NCI-H226 (cell line): ENCODE measurements at regions not wholly inside any gene's neighbourhood (a gene's known extent, or its start where the extent isn't known, plus 50 kb on each side); places are given as distances from the start of the nearest gene placed in this dataset.
"Not testable (repeated sequence)": the region's sequence is repeated elsewhere in the genome, so short reads cannot be mapped to it uniquely, and the experiment has no call there.

Experiments used
- DNase-seq: peaks from one replicate; pipeline ENCODE4 v3.0.0-alpha.2; 2015

DNA sequence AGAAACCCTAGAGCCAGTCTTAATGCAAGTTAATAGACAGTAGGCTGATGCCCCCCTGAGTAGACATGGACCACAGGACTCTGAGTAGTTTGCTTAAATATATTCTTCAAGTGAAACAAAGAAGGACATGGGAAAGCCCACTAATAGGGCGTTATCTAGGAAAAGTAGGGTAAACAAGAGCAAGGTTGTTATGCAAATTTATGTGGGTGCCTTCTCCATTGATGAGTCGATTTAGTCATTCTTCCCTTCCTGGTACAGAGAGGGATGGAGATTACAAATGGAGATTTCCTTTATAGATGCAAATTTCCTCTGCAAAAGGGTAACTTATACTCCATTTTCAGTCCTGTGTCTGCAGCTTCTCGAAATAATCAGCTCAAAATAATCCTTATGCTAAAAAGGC lies 262.0 kb downstream of the CD83 start:
- no peak for DNase-seq

DNA sequence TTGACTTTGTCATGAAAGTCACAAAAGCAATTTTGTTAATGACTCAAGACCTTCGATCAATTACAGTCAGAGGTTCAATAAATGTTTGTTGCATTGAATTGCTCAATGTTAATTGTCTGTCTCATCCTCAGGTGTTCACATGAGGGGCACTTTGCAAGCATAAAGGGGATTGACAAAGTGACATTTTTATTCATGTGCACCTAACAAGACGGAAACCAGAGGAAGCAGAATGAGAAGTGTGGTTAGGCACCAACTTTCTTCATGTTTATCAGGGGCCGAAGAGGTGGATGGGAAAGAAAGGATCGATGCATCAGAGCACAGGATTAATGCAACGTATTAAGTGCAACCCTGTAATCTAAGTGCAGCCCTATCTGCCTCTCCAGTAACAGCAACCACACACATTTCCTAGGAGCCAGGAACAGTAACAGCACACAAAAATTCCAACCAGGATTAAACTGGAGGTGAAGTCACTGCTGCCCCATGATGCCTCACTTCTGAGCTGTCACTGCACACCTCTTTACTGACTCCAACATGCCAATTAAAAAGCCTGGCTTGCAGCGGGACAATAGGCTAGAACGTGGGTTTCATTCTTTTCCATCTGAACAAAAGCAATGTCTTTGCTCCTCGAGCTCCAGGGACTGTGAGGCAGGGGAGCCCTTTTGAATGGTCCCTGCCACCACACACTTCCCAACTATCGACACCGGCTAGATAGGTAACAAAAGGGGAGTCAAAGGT lies 262.7 kb downstream of the CD83 start:
- DNase-seq = no peak

DNA sequence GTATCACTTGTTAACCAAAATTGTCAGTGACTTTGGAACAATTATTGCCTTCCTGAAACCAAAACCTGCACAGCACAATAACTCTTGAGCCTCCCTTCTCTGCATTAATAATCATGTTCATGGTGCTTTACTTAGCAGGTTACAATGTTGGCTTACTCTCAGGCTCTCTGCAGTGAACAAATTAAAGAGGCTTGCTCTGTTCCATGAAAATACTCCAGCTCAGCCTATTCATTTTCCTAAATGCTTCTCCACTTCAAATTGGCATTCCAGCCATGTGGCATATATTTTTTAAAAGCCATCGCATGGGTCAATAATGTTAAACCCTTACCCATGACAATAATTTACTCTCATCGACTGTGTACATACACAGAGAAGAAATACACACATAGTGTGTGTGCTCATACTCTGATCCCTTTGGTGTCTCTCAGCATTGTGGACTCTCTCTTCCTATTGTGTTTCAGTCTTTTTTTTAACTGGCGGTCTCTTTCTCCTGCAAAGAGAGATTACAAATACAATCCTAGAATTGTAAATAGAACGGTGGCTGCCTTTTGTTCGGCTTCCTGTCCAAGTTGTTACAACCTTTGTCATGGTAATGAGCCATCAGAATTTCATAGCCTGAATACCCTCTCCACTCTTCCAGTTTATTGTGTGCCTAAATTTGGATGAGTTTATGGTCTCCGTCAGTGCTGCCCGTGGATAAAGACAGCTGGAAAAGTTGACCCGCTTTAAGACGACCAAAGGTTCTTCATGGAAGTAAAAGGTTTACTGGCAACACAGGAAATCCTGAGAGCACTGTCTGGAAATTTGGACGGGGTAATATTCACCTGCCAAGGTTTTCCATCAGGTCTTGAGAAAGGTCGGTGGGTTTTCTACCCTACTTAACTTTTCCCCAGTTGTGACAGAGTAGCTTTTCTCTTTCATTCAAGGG lies 263.6 kb downstream of the CD83 start:
- no peak for DNase-seq

DNA sequence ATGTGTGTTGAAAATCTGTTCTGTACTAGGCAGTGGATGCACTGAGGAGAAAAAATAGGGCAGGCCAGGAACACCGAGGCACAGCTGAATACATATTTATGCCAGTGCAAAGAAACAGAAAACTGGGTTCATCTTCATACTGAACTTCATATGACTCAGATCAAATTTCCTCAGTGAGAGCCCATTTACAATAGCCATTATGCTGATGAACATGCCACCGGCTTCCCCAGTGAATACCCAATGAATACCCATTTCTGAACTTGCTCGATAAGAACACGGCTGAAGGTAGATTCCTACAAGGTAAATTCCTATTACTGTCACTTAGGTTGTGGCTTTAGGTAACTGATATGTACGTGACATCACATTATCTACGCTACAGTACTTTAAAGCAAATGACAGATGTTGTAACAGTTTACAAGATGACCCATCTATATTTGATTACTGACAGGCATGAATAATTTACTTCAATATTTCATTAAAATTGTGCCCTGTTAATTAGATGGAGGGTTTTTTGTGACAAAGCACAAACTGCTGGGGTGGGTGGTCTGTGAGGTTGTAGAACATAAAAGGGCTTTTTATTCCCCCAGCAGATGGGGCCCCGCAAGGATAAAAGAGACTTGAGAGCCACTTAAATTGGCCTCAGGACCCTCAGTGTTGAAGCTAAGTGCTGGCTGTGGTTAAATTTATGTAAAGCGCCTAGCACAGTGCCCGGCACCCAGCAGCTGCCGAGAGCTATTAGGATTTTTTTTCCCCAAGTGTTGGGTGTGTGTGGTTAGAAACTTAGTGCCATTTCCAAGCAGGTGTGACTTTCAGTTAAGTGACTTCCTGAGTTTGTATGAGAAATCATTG lies 264.5 kb downstream of the CD83 start:
- no peak for DNase-seq

DNA sequence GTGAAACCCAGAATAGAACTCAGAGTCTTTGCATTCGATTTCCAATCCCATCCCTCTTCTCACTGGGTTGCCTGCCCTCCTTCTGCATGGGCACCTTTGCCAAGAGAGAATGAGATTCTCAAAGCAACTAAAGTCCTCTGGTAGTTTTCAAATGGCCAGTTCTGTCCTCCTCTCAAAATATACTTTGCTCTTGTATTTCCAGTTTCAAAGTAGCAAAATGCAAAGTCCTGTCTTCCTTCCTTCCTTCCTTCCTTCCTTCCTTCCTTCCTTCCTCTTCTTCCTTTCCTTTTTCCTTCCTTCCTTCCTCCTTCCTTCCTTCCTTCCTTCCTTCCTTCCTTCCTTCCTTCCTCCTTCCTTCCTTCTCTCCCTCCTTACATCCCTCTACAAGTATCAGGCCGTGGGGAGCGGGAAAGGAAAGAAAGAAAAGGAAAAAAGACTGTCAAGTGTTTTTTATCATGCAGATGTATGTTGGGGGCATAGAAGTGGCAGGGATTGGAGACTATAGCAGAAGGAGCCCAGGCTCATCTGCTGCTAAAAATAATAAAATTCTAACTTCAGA lies 265.2 kb downstream of the CD83 start:
- no peak for DNase-seq

DNA sequence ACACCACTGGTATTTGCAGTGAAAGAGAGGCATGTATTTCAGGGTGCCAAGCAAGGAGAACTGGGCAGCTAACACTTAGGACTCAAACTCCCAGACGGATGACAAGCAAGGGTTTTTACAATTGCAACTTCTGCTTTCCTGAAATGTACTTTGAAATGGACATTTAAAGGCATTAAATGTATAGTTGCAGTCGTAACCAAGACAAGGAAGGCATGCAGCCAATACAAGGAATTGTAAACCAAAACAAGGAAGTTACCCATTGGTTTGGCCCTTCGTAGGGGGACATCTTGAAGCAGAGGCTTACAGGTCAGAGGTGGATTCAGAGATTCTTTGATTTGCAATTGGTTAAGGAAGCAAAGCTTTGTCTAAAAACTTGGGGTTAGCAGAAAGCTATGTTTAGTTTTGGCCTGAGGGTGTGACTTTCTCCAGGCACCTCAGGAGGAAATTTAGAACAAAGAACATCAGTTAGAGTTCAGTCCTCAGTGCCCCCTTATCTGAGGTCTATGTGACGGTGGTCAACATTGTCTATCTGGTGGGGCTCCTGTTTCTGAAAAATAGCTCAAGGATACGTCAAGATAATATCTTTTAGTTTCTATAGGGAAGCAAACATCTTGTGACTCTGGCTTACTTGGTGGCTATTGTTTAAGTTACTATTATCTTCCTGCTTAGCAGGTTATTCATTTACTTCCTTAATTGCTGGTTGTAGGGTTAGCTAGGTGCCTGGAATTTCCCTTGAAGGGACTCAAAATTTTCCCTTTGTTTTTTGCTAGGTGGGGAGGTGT lies 266.0 kb downstream of the CD83 start:
- no peak for DNase-seq

DNA sequence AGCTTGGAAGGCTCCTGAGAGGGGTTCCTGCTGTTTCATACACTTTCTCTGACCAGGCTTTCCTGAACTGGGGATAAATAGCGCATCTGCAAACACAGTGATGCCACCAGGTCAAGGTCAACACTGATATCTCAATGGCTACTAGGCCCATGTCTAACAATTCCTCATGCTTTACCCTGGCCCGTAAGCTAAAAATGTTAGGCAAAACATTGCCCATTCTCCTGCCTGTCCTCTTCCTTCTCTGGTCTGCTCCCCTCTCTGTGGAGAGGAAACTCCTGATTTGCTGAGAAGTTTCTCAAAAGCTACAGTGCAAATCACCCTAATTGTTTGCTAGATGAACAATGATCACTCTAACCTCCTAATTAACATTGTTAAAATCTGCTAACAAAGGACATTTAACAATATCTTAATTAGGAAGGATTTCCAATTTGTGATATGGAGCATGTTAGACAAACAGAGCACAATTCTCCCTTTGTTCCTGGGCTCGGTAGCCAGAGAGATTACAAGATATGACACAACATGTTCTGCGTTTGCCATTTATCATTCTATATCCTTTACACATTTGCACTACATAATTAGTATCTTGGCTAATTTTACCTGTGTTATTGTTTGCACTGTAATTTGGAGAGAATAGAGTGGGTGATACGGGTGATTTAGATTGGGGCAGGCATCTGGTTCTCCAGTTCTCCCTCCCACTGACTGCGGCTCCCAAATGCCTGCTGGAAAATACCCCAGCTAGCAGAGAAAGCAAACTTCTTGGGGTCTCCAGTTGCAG lies 266.8 kb downstream of the CD83 start:
- no peak for DNase-seq

DNA sequence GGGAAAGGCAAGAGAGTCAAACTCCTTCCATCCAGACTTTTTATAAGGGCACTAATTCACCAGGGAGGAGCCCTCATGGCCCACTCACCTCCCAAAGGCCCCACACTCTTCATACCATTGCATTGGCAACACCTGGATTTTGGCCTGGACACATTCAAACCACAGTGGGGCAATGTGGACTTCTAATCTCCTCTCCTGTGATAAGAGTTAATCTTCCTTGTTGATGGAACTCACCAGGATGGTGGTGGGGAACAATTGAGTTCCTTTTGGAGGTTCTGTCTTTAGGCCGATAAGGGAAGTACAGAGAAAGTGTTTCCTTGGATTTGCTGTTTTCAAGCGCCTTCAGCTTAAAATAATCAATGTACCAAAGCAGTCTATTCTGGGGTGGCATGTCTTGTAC lies 268.7 kb downstream of the CD83 start:
- no peak for DNase-seq

DNA sequence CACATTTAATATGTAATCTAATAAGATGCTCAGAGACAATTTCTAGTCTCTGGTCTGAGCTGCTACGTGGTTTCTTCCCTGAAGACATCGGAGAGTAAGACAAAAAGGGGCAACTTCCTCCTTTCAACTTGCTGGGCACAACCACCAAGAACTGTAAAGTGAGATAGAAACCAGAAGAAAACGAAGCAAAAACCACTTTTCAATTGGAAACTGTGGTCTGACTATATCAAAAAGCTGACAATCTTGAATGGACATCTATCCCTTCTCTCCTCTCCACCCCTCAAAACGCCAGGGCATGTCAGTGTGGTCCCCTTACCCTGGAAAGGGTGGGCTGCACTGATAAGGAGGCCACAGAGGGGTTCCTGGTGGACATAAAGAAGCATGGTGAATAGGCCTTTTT lies 269.1 kb downstream of the CD83 start:
- no peak for DNase-seq

DNA sequence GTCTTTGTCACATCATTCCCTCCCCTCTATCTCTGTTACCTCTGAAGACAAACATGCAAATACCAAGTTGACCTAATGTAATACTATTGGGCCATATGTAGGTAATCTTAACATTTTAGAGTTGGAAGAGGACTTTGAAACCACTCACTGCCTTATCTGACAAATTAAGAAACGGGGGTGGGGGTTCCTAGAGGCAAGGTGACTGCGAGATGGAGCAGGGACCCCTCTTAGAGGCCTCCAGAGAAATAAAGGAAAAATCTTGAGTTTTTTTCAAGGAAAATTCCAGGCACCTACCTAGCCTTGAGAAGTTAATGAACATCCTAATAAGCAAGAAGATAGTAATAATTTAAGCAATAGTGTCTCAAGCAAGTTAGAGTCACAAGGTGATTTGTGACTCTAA lies 270.8 kb downstream of the CD83 start:
- DNase-seq = no peak

DNA sequence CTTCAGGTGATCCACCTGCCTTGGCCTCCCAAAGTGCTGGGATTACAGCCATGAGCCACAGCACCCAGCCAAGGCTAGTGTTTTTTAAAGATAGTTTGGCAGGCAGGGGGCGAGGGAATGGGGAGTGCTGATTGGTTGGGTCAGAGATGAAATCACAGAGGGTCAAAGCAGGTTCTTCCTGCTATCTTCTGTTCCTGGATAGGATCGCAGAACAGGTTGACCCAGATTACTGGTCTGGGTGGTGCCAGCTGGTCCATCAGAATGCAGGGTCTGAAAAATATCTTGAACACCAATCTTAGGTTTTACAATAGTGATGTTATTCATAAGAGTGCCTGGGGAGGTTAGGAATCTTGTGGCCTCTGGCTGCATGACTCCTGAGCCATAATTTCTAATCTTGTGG lies 272.2 kb downstream of the CD83 start:
- DNase-seq = not testable (repeated sequence)

DNA sequence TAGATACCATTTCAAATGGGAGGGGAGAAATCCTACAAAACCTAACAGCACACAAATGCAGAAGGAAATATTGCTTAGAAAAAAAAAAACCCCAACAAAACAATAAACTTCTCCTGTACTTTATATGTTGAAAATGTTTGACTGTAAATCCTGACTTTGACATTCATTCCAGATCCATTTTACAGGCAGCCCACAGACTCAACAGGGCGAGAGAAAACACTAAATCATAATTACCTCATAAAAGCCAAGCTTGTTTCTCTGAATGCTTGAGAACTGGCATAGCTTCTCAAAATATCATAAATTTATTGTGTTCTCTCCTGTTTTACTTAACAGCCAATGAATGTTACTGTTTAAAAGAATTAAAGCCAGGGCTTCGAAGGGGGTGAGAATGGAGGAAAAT lies 273.2 kb downstream of the CD83 start:
- DNase-seq = no peak

DNA sequence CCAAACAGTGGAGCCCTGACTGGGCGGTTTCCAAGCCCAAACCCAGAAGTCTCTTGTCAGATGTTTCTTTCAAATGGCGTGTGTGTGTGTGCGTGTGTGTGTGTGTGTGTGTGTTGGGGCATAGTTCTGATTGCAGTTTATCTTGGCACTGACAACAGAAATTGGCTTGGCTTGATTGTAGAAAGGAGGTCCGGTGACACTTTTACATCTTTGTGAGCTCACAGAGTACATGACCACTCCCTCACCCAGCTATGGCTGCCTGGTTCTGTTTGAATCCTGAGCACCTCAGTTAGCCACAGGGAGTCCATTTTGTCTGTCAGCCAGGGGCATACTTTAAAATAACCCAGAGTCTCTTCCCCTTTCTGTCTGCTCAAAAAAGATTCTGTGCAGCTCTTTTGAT lies 276.3 kb downstream of the CD83 start:
- no peak for DNase-seq

DNA sequence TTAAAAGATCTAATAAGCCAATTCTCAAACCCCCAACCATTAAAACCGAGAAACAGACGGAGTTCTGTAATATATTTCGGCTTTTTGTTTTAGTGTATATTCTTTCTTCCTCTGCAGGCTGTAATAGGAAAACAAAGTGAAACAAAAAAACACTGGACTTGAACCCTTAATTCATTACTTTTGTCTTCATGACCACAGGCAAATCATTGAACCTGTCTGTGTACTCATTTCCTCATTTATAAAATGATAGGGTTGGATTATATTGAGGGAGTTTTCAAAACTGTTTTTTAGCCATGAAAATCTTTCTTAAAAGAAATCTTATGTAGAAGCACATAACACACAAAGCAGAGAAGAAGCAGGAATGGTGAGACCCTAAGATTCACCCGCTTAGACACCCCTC lies 278.8 kb downstream of the CD83 start:
- DNase-seq = no peak

DNA sequence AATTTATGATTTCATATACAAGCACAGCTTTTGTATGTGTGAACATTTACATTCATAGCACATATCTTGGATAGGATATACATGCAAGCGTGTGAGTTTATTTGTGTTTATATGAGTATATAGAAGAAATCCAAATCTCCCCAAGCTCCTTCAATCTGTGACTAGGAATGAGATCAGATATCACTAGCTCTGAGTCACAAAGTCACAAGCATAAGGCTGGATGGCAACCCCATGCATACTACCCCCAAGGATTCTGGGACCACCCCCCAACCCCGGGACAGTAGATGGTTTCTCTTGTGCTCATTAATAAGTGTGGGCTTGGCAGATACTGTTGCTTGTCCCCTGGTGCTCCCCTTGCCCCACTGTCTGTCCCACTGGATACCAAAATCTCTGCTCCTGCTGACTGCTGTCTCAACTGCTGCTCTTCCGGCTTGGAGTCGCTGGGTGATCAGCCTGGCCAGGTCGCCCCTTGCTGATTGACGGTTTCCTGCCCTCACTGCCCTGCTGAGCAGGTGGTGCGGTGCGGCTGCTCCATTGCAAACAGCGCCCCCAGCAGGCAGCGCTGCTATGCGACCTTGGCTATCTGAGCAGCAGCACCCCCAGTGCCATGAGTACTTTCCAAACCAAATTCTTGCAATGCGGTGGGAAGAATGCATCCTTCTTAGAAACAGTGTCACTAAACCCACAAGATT lies 279.4 kb downstream of the CD83 start:
- DNase-seq = no peak

DNA sequence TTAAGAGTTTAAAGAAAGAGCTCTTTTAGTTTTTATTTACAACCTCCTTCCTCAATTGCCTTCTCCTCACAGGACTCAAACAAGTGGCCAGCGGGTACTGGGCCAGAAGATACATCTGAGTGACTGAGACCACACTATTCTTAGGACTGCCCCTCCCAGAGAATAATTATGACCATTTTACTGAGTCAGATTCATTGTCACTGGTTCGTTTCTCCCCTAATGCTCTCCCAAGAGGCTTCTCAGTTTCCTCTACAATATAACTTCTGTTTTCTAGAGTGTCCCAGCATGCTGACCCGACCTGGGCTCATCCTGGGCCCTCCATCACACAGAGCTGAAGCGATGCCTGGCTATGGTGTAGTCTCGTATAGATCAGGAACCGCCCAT lies 279.9 kb downstream of the CD83 start:
- no peak for DNase-seq

DNA sequence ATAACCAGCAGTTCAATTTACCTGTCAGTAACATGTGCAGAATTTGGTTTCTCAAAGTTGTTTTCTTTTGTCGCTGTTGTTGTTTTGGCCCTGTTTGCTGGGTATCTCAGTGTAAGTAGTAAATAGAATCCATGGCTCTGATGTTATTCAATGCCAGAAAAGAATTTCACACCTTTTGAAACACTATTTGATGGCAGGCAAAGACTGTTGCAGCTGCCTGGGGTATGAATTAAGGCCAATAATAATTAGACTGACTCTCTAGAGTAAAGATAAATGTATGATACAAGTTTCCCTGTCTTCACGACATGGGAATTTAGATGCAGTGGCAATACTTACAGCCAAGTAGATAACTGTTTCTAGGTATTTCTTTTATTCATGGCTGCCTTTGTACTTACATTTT lies 281.4 kb downstream of the CD83 start:
- no peak for DNase-seq

DNA sequence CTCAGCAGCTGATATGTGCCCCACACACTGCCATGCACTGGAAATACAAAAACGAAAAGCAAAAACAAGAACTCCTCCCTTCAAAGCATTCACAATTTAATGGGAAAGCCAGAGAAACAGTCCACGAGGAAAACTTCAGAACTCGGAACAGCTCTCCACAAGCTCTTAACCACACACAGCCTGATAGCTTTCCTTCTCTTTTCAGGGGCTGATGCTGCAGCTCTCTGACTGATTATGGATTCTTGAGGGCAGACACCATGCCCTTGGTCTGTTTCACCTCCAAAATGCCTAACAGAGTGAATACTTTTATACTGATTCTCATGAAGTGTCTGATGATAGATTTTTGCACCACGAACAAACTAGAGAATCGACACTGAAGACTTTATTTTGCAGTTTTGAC lies 282.1 kb downstream of the CD83 start:
- DNase-seq = no peak

DNA sequence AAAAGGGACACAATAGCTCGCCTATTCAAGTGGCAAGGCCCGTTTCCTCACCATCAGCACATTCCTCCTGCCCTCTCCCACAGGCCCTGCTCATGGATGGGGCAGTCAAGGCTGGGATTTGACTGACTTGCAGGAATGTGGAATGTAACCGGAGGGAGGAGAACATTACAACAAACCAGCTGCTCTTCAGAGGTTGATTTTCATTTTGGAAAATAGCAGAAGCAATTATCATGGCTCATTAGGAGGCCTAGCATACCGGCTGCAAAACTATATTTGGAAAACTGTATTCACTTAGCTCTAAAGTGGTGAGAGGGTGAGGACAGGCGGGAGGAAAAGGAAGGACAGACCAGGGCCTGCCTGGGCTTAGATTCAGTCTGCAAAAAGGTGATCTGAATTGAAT lies 283.7 kb downstream of the CD83 start:
- no peak for DNase-seq

DNA sequence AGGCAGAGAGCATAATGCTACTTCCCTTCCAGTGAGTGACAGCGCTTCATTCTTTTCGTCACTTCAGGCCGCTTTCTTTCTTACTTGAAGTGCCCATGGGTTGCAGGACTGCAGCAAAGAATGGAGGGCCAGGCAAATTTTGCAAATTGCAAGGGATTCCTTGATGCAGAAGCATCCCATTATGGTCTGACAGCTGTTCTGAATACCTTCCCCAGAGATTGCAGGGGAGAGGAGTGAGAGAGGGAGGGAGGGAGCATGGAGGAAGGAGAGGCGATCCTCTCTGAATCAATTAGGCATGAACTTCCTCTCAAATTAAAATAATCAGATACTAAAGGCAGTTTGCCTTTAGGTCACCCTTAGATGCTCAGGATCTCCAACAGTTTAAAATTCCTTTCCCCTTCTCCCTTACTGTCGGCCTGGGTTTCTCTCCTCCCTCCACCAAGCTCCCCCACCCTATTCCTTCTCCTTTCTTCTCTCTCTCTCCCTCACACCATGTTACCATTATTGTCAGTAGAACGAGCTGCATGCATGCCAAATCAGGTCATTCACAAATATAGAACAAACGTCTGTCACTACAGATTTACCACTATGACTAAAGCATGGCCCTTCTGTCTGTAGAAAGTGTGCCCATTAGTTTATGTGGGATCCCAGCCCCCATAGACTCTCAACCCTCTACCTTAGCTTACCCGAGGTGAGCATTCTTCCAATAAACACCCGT lies 289.2 kb downstream of the CD83 start:
- DNase-seq = no peak
